ENCODE measurements at regions not wholly inside any gene's neighbourhood (a gene's known extent, or its start where the extent isn't known, plus 50 kb on each side); places are given as distances from the start of the nearest gene placed in this dataset.
"Not testable (repeated sequence)": the region's sequence is repeated elsewhere in the genome, so short reads cannot be mapped to it uniquely, and the experiment has no call there.

GRCh38 chr16:29202025-29202632, 204.4 kb downstream of the NPIPB11 start:
- Mint-ChIP-seq H3K4me1 (peaks cover 48% of the 10 kb centered on the region), H3K9me3 (peaks cover 16% of the 10 kb centered on the region), H3K27ac (peak overlapping the region; percentile 73 to 99 (median 93))
- H3K36me3 Mint-ChIP-seq (ENCODE audit: low read depth); H3K27me3 Mint-ChIP-seq (ENCODE audit: low read depth); H3K4me3 Mint-ChIP-seq: not testable (repeated sequence)

GRCh38 chr16:29201296-29202024, 205.1 kb downstream of the NPIPB11 start:
- not testable (repeated sequence) for H3K36me3 Mint-ChIP-seq (ENCODE audit: low read depth); H3K27me3 Mint-ChIP-seq (ENCODE audit: low read depth); H3K9me3 Mint-ChIP-seq
- Mint-ChIP-seq H3K4me1 (peaks cover 48% of the 10 kb centered on the region), H3K27ac (peak overlapping the region; percentile 72 to 99 (median 93)), H3K4me3 (peak overlapping the region in 1 of 3 experiments; percentile 21)

- not testable (repeated sequence) for H3K36me3 Mint-ChIP-seq (ENCODE audit: low read depth); H3K9me3 Mint-ChIP-seq; H3K27me3 Mint-ChIP-seq (ENCODE audit: low read depth)
- Mint-ChIP-seq H3K4me1 (peaks cover 48% of the 10 kb centered on the region), H3K4me3 (peak overlapping the region in 2 of 3 experiments; percentile 15 to 66), H3K27ac (peak overlapping the region; percentile 93 to 99 (median 97))
These were observed 205.8 kb downstream of the NPIPB11 start for GRCh38 chr16:29200681-29201080.

GRCh38 chr16:29200135-29200601, 206.3 kb downstream of the NPIPB11 start:
- peak overlapping the region in 2 of 3 experiments; percentile 15 to 66 for H3K4me3 Mint-ChIP-seq
- peaks cover 10% of the 10 kb centered on the region for H3K27me3 Mint-ChIP-seq (ENCODE audit: low read depth)
- H3K36me3 Mint-ChIP-seq (ENCODE audit: low read depth); H3K9me3 Mint-ChIP-seq: not testable (repeated sequence)
- peak overlapping the region; percentile 93 to 99 (median 97) for H3K27ac Mint-ChIP-seq
- peaks cover 53% of the 10 kb centered on the region for H3K4me1 Mint-ChIP-seq

- H3K4me3 Mint-ChIP-seq; H3K36me3 Mint-ChIP-seq (ENCODE audit: low read depth); H3K9me3 Mint-ChIP-seq: not testable (repeated sequence)
- Mint-ChIP-seq H3K27me3 (ENCODE audit: low read depth) (peaks cover 13% of the 10 kb centered on the region), H3K4me1 (peaks cover 56% of the 10 kb centered on the region), H3K27ac (peak overlapping the region; percentile 93 to 99 (median 97))
These were observed 206.9 kb downstream of the NPIPB11 start for GRCh38 chr16:29199626-29200025.

GRCh38 chr16:29198731-29199521, 207.6 kb downstream of the NPIPB11 start:
- peaks cover 13% of the 10 kb centered on the region for H3K27me3 Mint-ChIP-seq (ENCODE audit: low read depth)
- TF ChIP-seq CTCF (IDR thresholded peaks at IDR 0.05; ENCODE audit: unreplicated experiment in 3 of 3): no peak
- H3K4me1 Mint-ChIP-seq: peaks cover 51% of the 10 kb centered on the region
- no peak overlapping the region for H3K4me3 Mint-ChIP-seq
- no peaks in the 10 kb centered on the region for H3K9me3 Mint-ChIP-seq
- H3K27ac Mint-ChIP-seq: peak overlapping the region; percentile 93 to 99 (median 97)
- no peaks in the 10 kb centered on the region for H3K36me3 Mint-ChIP-seq (ENCODE audit: low read depth)

GRCh38 chr16:29198231-29198630, 208.3 kb downstream of the NPIPB11 start:
- Mint-ChIP-seq H3K27me3 (ENCODE audit: low read depth) (peaks cover 13% of the 10 kb centered on the region), H3K9me3 (no peaks in the 10 kb centered on the region), H3K27ac (peak overlapping the region in 2 of 3 experiments; percentile 30 to 49), H3K4me3 (no peak overlapping the region), H3K36me3 (ENCODE audit: low read depth) (no peaks in the 10 kb centered on the region), H3K4me1 (peaks cover 51% of the 10 kb centered on the region)
- TF ChIP-seq CTCF (IDR thresholded peaks at IDR 0.05; ENCODE audit: unreplicated experiment in 3 of 3): no peak

GRCh38 chr16:29197494-29198100, 208.9 kb downstream of the NPIPB11 start:
- H3K27ac Mint-ChIP-seq: peak overlapping the region in 2 of 3 experiments; percentile 30 to 73
- not testable (repeated sequence) for H3K9me3 Mint-ChIP-seq; H3K36me3 Mint-ChIP-seq (ENCODE audit: low read depth); H3K4me3 Mint-ChIP-seq
- H3K27me3 Mint-ChIP-seq (ENCODE audit: low read depth): peaks cover 13% of the 10 kb centered on the region
- peaks cover 47% of the 10 kb centered on the region for H3K4me1 Mint-ChIP-seq

- H3K4me3 Mint-ChIP-seq; H3K9me3 Mint-ChIP-seq; H3K36me3 Mint-ChIP-seq (ENCODE audit: low read depth): not testable (repeated sequence)
- H3K27ac Mint-ChIP-seq: peak overlapping the region in 1 of 3 experiments; percentile 23
- H3K4me1 Mint-ChIP-seq: peaks cover 38% of the 10 kb centered on the region
- peaks cover 13% of the 10 kb centered on the region for H3K27me3 Mint-ChIP-seq (ENCODE audit: low read depth)
These were observed 209.8 kb downstream of the NPIPB11 start for GRCh38 chr16:29196746-29197145.

GRCh38 chr16:29195116-29195872, 210.4 kb downstream of the LAT start:
- Mint-ChIP-seq H3K27ac (peak overlapping the region; percentile 35 to 39 (median 37)), H3K4me3 (peak overlapping the region in 1 of 3 experiments; percentile 48), H3K4me1 (peaks cover 27% of the 10 kb centered on the region)
- not testable (repeated sequence) for H3K27me3 Mint-ChIP-seq (ENCODE audit: low read depth); H3K36me3 Mint-ChIP-seq (ENCODE audit: low read depth); H3K9me3 Mint-ChIP-seq

GRCh38 chr16:29194185-29194844, 209.5 kb downstream of the LAT start:
- H3K27me3 Mint-ChIP-seq (ENCODE audit: low read depth); H3K36me3 Mint-ChIP-seq (ENCODE audit: low read depth); H3K9me3 Mint-ChIP-seq; H3K4me3 Mint-ChIP-seq: not testable (repeated sequence)
- Mint-ChIP-seq H3K4me1 (peaks cover 23% of the 10 kb centered on the region), H3K27ac (peak overlapping the region in 1 of 3 experiments; percentile 58)
